ENCODE measurements at regions not wholly inside any gene's neighbourhood (a gene's known extent, or its start where the extent isn't known, plus 50 kb on each side); places are given as distances from the start of the nearest gene placed in this dataset.

- CTCF ChIA-PET, result no interaction called here
- no TSS peak for BruUV-seq (replicated peaks)
- H3K4me1 ChIP-seq (ENCODE audit: control insufficient read depth, insufficient read depth, low read length), result no peaks in the 10 kb centered on the region
- POLR2A ChIA-PET, result no interaction called here
- H3K36me3 ChIP-seq (ENCODE audit: control insufficient read depth, insufficient read depth, low read length), result no peaks in the 10 kb centered on the region
- no peak overlapping the region for H3K4me3 ChIP-seq (ENCODE audit: low read depth in 2 of 2, low read length in 2 of 2)
- H3K27me3 ChIP-seq (ENCODE audit: control insufficient read depth, insufficient read depth, low read length), result no peaks in the 10 kb centered on the region
- ATAC-seq (no peak), DNase-seq (ENCODE audit: low read depth, low spot score) (no peak)
- no peak for TF ChIP-seq SIN3A (IDR thresholded peaks at IDR 0.05; ENCODE audit: borderline replicate concordance, insufficient read depth, low read depth, low read length)
- TF ChIP-seq REST (IDR thresholded peaks at IDR 0.05; ENCODE audit: insufficient read depth in 1 of 2, low read depth in 2 of 2, low read length in 1 of 2), result no peak
- no peak for TF ChIP-seq POLR2AphosphoS5 (IDR thresholded peaks at IDR 0.05; ENCODE audit: low read depth, low read length)
- no peak for TF ChIP-seq CTCF (IDR thresholded peaks at IDR 0.05)
- no peak for TF ChIP-seq TCF7L2 (IDR thresholded peaks at IDR 0.05; ENCODE audit: low read depth, low read length)
- in situ Hi-C loops (cut with HindIII; ENCODE audit: low pct_unique_long_range_greater_than_20kb, low sequenced_read_pairs), result no loop called here
- intact Hi-C loops (cut with micrococcal nuclease; ENCODE audit: unreplicated experiment), result no loop called here
- no peaks in the 10 kb centered on the region for H3K9me3 ChIP-seq (ENCODE audit: control insufficient read depth, insufficient read depth, low read depth, low read length)
- H3K27ac ChIP-seq (ENCODE audit: low read length), result no peak overlapping the region
Observed at GRCh38 chr2:22336414-22336813, 1048.6 kb upstream of the KLHL29 start.

- no peak overlapping the region for H3K4me3 ChIP-seq (ENCODE audit: low read depth in 2 of 2, low read length in 2 of 2)
- DNase-seq (ENCODE audit: low read depth, low spot score) (no peak), ATAC-seq (no peak)
- no peaks in the 10 kb centered on the region for H3K9me3 ChIP-seq (ENCODE audit: control insufficient read depth, insufficient read depth, low read depth, low read length)
- no peaks in the 10 kb centered on the region for H3K27me3 ChIP-seq (ENCODE audit: control insufficient read depth, insufficient read depth, low read length)
- no peaks in the 10 kb centered on the region for H3K36me3 ChIP-seq (ENCODE audit: control insufficient read depth, insufficient read depth, low read length)
- intact Hi-C loops (cut with micrococcal nuclease; ENCODE audit: unreplicated experiment), result no loop called here
- H3K4me1 ChIP-seq (ENCODE audit: control insufficient read depth, insufficient read depth, low read length), result no peaks in the 10 kb centered on the region
- no TSS peak for BruUV-seq (replicated peaks)
- TF ChIP-seq POLR2AphosphoS5 (IDR thresholded peaks at IDR 0.05; ENCODE audit: low read depth, low read length), result no peak
- TF ChIP-seq REST (IDR thresholded peaks at IDR 0.05; ENCODE audit: insufficient read depth in 1 of 2, low read depth in 2 of 2, low read length in 1 of 2), result no peak
- no peak for TF ChIP-seq SIN3A (IDR thresholded peaks at IDR 0.05; ENCODE audit: borderline replicate concordance, insufficient read depth, low read depth, low read length)
- TF ChIP-seq CTCF (IDR thresholded peaks at IDR 0.05), result no peak
- no peak for TF ChIP-seq TCF7L2 (IDR thresholded peaks at IDR 0.05; ENCODE audit: low read depth, low read length)
- in situ Hi-C loops (cut with HindIII; ENCODE audit: low pct_unique_long_range_greater_than_20kb, low sequenced_read_pairs), result no loop called here
- CTCF ChIA-PET, result no interaction called here
- no peak overlapping the region for H3K27ac ChIP-seq (ENCODE audit: low read length)
- POLR2A ChIA-PET, result no interaction called here
Observed at GRCh38 chr2:22340716-22341115, 1044.3 kb upstream of the KLHL29 start.

Measured in Panc1 (cell line).